Ishikawa (cell line): ENCODE measurements at regions not wholly inside any gene's neighbourhood (a gene's known extent, or its start where the extent isn't known, plus 50 kb on each side); places are given as distances from the start of the nearest gene placed in this dataset.

ENCODE experiments used
- CEBPB ChIP-seq: IDR thresholded peaks from 2 replicates; pipeline ENCODE4 v1.6.1; 2012
- CREB1 ChIP-seq: IDR thresholded peaks from 2 replicates; pipeline ENCODE4 v1.6.1; 2012; ENCODE audit warnings: low read depth
- EGR1 ChIP-seq: IDR thresholded peaks from 2 replicates; pipeline ENCODE4 v1.6.1; 2012
- EP300 ChIP-seq: IDR thresholded peaks from 2 replicates; pipeline ENCODE4 v1.6.1; 2012; ENCODE audit warnings: borderline replicate concordance
- FOXM1 ChIP-seq: IDR thresholded peaks from 2 replicates; pipeline ENCODE4 v1.6.1; 2012; ENCODE audit warnings: low read depth, borderline replicate concordance
- NFIC ChIP-seq: IDR thresholded peaks from 2 replicates; pipeline ENCODE4 v1.6.1; 2012
- RAD21 ChIP-seq: IDR thresholded peaks from 2 replicates; pipeline ENCODE4 v1.6.1; 2012; ENCODE audit warnings: low read depth
- TAF1 ChIP-seq: IDR thresholded peaks from 2 replicates; pipeline ENCODE4 v1.6.1; 2012; ENCODE audit warnings: low read depth, mild to moderate bottlenecking
- TCF12 ChIP-seq: IDR thresholded peaks from 2 replicates; pipeline ENCODE4 v1.6.1; 2012; ENCODE audit warnings: low read depth
- TEAD4 ChIP-seq: IDR thresholded peaks from 2 replicates; pipeline ENCODE4 v1.6.1; 2012
- YY1 ChIP-seq: IDR thresholded peaks from 2 replicates; pipeline ENCODE4 v1.6.1; 2012; ENCODE audit warnings: low read depth
- ZBTB7A ChIP-seq: IDR thresholded peaks from 2 replicates; pipeline ENCODE4 v1.6.1; 2012; ENCODE audit warnings: low read depth
- TF ChIP-seq, protein P1 (sequence below): IDR thresholded peaks from 2 replicates; pipeline ENCODE4 v1.6.1; 2012
- TF ChIP-seq, protein P2 (sequence below): IDR thresholded peaks from 2 replicates; pipeline ENCODE4 v1.6.1; 2012
- TF ChIP-seq, protein P3 (sequence below): IDR thresholded peaks from 2 replicates; pipeline ENCODE4 v1.6.1; 2012; ENCODE audit warnings: low read depth, mild to moderate bottlenecking

DNA sequence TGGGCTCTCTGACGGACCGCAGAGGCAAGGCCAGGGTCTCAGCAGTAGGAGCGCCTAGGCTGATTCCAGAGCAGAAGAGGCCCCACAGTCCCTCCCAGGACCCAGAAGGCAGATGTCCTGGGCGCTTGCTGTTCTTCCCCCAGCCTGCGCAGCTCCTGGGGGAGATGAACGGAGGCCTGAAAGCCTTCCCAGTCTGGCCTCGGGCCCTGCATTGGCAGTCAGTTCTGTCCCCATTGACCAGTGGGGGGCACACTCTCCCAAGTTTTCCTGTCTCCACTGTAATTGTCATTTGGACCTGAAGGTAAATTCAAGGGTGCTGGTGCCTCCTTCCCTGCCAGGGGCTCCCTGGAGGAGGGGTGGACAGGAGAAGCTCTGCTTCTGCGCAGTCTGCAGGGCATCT, 345.7 kb downstream of the CYP26B1 start:
- TF ChIP-seq ZBTB7A (no peak), RAD21 (peak; percentile 73)

DNA sequence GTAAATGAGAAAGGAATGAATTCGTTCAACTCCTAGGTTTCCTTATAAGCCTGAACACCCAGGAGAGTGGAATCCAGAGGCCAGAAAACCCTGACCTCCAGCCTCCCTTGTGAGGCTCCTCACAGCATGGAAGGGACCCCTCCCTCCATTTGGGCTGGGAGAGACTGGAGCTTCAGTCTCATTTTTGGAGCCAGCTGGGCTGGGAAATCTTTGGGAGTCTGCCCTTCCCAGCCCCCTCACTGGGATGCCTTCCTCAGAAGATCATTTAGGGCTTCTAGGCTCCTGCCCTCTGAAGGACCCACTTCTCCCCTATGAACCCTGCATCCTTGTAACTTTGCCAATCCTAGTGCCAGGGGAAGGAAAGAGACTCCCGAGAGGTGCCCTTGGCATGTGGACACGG, 346.1 kb downstream of the CYP26B1 start:
- TF ChIP-seq CEBPB, result no peak
- TF ChIP-seq EGR1, result no peak
- no peak for TF ChIP-seq YY1
- TF ChIP-seq, protein P1, sequence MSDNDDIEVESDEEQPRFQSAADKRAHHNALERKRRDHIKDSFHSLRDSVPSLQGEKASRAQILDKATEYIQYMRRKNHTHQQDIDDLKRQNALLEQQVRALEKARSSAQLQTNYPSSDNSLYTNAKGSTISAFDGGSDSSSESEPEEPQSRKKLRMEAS, result no peak
- TF ChIP-seq RAD21, result no peak
- TF ChIP-seq TCF12, result no peak

DNA sequence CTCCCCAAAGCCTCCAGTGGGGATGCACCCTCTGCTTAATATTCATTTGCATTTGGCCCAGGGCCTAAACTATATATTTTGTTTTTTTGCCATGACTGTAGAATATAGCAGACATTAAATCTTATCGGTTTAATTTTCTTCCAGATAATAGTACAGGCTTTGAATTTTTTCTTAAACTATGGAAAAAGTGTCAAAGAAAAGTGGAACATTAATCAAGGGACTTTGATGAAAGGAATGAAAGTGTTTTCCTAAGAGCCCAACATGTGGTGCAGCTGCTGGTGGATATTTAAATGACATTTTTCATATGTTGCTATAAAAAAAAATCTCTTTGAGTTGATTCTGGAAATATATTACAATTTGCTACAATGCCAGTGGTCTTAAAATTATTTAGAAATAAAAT, 346.8 kb downstream of the CYP26B1 start:
- no peak for TF ChIP-seq ZBTB7A
- no peak for TF ChIP-seq EP300
- TF ChIP-seq, protein P2, sequence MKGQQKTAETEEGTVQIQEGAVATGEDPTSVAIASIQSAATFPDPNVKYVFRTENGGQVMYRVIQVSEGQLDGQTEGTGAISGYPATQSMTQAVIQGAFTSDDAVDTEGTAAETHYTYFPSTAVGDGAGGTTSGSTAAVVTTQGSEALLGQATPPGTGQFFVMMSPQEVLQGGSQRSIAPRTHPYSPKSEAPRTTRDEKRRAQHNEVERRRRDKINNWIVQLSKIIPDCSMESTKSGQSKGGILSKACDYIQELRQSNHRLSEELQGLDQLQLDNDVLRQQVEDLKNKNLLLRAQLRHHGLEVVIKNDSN, result no peak
- no peak for TF ChIP-seq CREB1
- no peak for TF ChIP-seq NFIC
- TF ChIP-seq CEBPB, result no peak
- TF ChIP-seq TAF1, result no peak
- TF ChIP-seq FOXM1, result no peak
- no peak for TF ChIP-seq RAD21
- TF ChIP-seq, protein P3, sequence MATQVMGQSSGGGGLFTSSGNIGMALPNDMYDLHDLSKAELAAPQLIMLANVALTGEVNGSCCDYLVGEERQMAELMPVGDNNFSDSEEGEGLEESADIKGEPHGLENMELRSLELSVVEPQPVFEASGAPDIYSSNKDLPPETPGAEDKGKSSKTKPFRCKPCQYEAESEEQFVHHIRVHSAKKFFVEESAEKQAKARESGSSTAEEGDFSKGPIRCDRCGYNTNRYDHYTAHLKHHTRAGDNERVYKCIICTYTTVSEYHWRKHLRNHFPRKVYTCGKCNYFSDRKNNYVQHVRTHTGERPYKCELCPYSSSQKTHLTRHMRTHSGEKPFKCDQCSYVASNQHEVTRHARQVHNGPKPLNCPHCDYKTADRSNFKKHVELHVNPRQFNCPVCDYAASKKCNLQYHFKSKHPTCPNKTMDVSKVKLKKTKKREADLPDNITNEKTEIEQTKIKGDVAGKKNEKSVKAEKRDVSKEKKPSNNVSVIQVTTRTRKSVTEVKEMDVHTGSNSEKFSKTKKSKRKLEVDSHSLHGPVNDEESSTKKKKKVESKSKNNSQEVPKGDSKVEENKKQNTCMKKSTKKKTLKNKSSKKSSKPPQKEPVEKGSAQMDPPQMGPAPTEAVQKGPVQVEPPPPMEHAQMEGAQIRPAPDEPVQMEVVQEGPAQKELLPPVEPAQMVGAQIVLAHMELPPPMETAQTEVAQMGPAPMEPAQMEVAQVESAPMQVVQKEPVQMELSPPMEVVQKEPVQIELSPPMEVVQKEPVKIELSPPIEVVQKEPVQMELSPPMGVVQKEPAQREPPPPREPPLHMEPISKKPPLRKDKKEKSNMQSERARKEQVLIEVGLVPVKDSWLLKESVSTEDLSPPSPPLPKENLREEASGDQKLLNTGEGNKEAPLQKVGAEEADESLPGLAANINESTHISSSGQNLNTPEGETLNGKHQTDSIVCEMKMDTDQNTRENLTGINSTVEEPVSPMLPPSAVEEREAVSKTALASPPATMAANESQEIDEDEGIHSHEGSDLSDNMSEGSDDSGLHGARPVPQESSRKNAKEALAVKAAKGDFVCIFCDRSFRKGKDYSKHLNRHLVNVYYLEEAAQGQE, result no peak
- TF ChIP-seq TCF12, result no peak
- TF ChIP-seq, protein P1, result no peak
- TF ChIP-seq TEAD4, result no peak
- TF ChIP-seq YY1, result no peak
- no peak for TF ChIP-seq EGR1

DNA sequence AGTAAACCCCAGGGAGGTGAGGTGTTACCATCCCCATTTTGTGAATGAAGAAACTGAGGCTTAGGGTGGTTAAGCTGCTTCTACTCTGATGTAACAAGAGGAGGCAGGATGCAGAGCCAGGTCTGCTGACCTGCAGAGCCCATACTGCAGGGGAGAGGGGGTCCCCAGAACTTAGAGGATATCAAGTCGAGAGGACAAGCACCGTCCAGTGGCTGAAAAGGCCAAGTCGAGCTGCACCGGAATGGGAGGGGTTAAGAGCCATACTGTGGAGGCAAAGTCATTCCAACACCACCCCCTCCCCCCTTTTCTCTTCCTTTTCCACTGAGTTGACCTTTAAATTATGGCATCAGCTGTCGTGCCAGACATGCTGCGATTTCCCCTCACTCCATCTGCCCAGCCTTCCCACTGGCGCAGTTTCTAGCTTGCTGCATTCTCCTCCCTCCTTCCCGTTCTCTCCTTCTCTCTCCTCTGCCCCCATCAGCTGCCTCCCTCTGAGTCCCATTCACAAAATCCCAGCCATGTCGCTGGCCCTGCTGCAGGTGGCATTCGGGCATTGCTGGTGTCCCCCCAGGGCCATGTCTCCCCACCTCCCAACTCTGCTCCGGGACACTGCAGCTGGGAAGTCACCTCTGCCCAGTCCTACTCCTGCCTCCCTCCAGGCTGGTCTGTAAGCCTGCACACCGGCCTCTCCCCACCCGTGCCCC, 346.9 kb downstream of the DYSF start:
- no peak for TF ChIP-seq YY1
- no peak for TF ChIP-seq ZBTB7A
- no peak for TF ChIP-seq NFIC
- no peak for TF ChIP-seq CREB1
- TF ChIP-seq TAF1, result no peak
- no peak for TF ChIP-seq TEAD4
- TF ChIP-seq EP300, result no peak
- no peak for TF ChIP-seq EGR1
- TF ChIP-seq, protein P3, result no peak
- no peak for TF ChIP-seq CEBPB
- TF ChIP-seq FOXM1, result no peak
- no peak for TF ChIP-seq RAD21
- TF ChIP-seq TCF12, result no peak
- TF ChIP-seq, protein P2, result no peak

DNA sequence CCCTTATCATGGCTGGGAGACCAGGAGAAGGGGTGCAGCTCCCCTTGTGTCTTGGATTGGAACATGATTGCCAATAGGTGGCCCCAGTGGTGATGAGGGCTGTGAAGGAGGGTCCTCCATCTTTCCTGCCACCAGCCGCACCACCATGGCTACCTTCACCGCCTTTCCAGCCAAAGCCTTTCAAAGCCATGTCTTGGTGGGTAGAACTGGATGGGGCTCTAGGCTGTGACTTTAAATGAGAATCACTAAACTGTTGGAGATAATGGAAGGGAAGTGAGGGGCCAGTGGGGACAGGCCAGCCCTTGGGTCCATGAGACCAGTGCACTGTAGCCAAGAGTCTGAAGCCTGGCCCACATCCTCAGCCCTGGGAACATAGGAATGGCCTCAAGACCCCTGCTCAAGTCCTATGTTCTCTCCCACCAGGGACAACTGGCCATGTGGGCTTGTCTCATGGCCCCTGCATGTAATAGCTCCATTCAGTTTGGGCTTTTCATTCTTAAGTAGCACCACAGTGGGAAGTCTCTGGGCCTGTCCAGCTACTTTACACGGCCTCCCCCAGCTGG, 345.7 kb downstream of the DYSF start:
- TF ChIP-seq CREB1, result no peak

DNA sequence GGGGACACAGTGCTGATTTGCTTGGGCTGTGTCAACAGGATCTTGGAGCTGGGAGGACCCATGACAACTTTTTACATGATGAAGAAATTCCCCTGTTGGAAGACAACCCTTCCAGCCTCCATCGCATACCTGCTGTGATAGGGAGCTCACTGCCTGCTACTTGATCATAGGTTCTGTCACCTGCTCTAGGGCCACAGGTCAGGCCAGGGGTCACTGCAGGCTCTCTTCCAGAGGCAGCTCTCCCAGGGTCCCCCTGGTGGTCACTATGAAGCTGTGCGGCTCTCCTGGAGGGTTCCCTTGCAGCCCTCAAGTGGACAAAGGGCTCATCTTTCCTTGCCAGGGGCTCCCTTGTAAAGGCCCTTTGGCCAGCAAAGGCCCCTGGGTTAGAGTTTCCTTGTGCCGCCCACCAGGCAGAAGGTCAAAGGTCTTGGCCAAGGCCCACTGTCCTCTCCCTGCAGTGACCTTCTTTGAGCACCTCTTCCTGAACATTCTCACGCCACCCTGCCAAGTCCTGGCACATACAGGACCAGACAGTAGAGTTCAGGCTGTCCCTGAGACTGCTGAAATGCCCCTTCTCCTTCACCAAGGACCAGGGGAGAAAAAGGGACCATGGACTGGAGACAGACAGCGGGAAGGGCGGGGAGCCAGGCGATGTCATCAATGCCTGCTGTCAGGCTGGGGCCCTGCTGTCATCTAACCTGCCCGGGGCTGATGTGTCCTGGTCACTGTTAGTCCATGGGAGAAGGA, 345.1 kb downstream of the DYSF start:
- TF ChIP-seq YY1 (no peak), RAD21 (peak; percentile 74)
